ENCODE measurements at regions not wholly inside any gene's neighbourhood (a gene's known extent, or its start where the extent isn't known, plus 50 kb on each side); places are given as distances from the start of the nearest gene placed in this dataset.

- TF ChIP-seq POLR2A (IDR thresholded peaks at IDR 0.05) = no peak
- TF ChIP-seq, protein P1, sequence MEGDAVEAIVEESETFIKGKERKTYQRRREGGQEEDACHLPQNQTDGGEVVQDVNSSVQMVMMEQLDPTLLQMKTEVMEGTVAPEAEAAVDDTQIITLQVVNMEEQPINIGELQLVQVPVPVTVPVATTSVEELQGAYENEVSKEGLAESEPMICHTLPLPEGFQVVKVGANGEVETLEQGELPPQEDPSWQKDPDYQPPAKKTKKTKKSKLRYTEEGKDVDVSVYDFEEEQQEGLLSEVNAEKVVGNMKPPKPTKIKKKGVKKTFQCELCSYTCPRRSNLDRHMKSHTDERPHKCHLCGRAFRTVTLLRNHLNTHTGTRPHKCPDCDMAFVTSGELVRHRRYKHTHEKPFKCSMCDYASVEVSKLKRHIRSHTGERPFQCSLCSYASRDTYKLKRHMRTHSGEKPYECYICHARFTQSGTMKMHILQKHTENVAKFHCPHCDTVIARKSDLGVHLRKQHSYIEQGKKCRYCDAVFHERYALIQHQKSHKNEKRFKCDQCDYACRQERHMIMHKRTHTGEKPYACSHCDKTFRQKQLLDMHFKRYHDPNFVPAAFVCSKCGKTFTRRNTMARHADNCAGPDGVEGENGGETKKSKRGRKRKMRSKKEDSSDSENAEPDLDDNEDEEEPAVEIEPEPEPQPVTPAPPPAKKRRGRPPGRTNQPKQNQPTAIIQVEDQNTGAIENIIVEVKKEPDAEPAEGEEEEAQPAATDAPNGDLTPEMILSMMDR (IDR thresholded peaks at IDR 0.05) = no peak
Measured at GRCh38 chr15:36428102-36428845, 151.2 kb upstream of the CDIN1 start.

Data from adrenal gland (tissue), 5 donors.